GM12878 (cell line): ENCODE measurements at regions not wholly inside any gene's neighbourhood (a gene's known extent, or its start where the extent isn't known, plus 50 kb on each side); places are given as distances from the start of the nearest gene placed in this dataset.

Experiments
- ATAC-seq: fragments of 200-7000 bp; cut with Tn5 transposase; 3 replicates; pipeline ENCODE4 v1.9.1; 2020; ENCODE audit warnings: mild to moderate bottlenecking, moderate library complexity
- BruUV-seq: library from RNA; stranded (reverse); fragments of 400-500 nt; replicated peaks from 2 replicates; lab custom pipeline; 2021; lab: Mats Ljungman, UMichigan
- CTCF ChIA-PET: fragments of 300-600 bp; sonication (Branson Sonifier 250); formaldehyde crosslinking; extraction: SDS; loops from one replicate; lab custom pipeline; 2021; ENCODE audit warnings: inconsistent platforms; lab: Yijun Ruan, JAX
- POLR2A ChIA-PET: fragments of 350-600 bp; formaldehyde crosslinking; extraction: SDS; loops from one replicate; lab custom pipeline; 2021; ENCODE audit warnings: inconsistent platforms; lab: Charles Lee
- RAD21 ChIA-PET: fragments of 300-600 bp; sonication (Branson Sonifier 250); formaldehyde crosslinking; loops from one replicate; lab custom pipeline; 2023; ENCODE audit warnings: antibody characterized with exemption; ENCODE audit not compliant: unreplicated experiment; lab: Charles Lee
- SMC1A ChIA-PET: fragments of 300-600 bp; sonication (Branson Sonifier 250); formaldehyde crosslinking; loops from one replicate; lab custom pipeline; 2023; ENCODE audit not compliant: unreplicated experiment, uncharacterized antibody; lab: Charles Lee
- DNase-seq: peaks from one replicate; pipeline ENCODE4 v3.0.0-alpha.2; 2011; ENCODE audit warnings: low read depth, low spot score
- FAIRE-seq: peaks from 3 replicates; lab custom pipeline; 2011; peaks lifted over from hg19 to GRCh38; lab: Jason Lieb, UNC
- H2AFZ ChIP-seq: 2 replicates; pipeline ENCODE4 v1.6.0; 2011; ENCODE audit warnings: low read depth, low read length, control low read depth; ENCODE audit not compliant: control insufficient read depth
- H3K27ac ChIP-seq: 2 replicates; pipeline ENCODE4 v1.5.1; 2011; ENCODE audit warnings: control low read depth; ENCODE audit not compliant: control insufficient read depth, insufficient read depth
- H3K27me3 ChIP-seq, 2 experiments: replicated peaks in 1 of 2; 2 replicates each; pipeline versions ENCODE4 v1.6.0 to v1.6.1; 2011; ENCODE audit warnings: low read length in 1 of 2; ENCODE audit not compliant: control insufficient read depth in 2 of 2, insufficient read depth in 2 of 2
- H3K36me3 ChIP-seq, 2 experiments: 2 replicates each; pipeline ENCODE4 v1.5.1; 2011; ENCODE audit warnings: low read length in 1 of 2; ENCODE audit not compliant: control insufficient read depth in 2 of 2, insufficient read depth in 2 of 2
- H3K4me1 ChIP-seq: 2 replicates; pipeline ENCODE4 v1.6.1; 2011; ENCODE audit warnings: mild to moderate bottlenecking, low read length, moderate library complexity, mixed read lengths; ENCODE audit not compliant: control insufficient read depth, insufficient read depth
- H3K4me2 ChIP-seq: 2 replicates; pipeline ENCODE4 v1.6.0; 2011; ENCODE audit warnings: control low read depth; ENCODE audit not compliant: control insufficient read depth, insufficient read depth
- H3K4me3 ChIP-seq: fragments of 200-600 bp; sonication (generic); 2 replicates; pipeline ENCODE4 v1.5.1; 2016
- H3K79me2 ChIP-seq: 2 replicates; pipeline ENCODE4 v1.6.0; 2011; ENCODE audit warnings: low read length; ENCODE audit not compliant: control insufficient read depth, insufficient read depth
- H3K9ac ChIP-seq: 2 replicates; pipeline ENCODE4 v1.8.0; 2011; ENCODE audit warnings: low read length, control low read depth, mixed read lengths; ENCODE audit not compliant: control insufficient read depth, insufficient read depth
- H3K9me3 ChIP-seq: replicated peaks from 3 replicates; pipeline ENCODE4 v1.5.1; 2011; ENCODE audit warnings: mild to moderate bottlenecking, low read length; ENCODE audit not compliant: control insufficient read depth, insufficient read depth
- H4K20me1 ChIP-seq: 2 replicates; pipeline ENCODE4 v1.6.0; 2011; ENCODE audit not compliant: control insufficient read depth, insufficient read depth
- EP300 ChIP-seq, 2 experiments: fragments of 150-350 bp in 1 of 2; IDR thresholded peaks; 2 replicates each; pipeline ENCODE4 v1.6.1; 2011 to 2012; ENCODE audit warnings: low read depth in 2 of 2, low read length in 2 of 2, borderline replicate concordance in 1 of 2, improper control_type of control experiment in 1 of 2, inconsistent platforms in 1 of 2; ENCODE audit not compliant: control insufficient read depth in 1 of 2
- NR2C2 ChIP-seq: IDR thresholded peaks from 2 replicates; pipeline ENCODE4 v1.6.1; 2011; ENCODE audit warnings: borderline replicate concordance, low read depth; ENCODE audit not compliant: control insufficient read depth, insufficient read length
- SP1 ChIP-seq: IDR thresholded peaks from one replicate; pipeline ENCODE4 v1.6.1; 2011; ENCODE audit warnings: low read depth, low read length
- ZNF217 ChIP-seq: fragments of 450-650 bp; IDR thresholded peaks from 2 replicates; pipeline ENCODE4 v1.6.1; 2017; ENCODE audit warnings: antibody characterized with exemption, mild to moderate bottlenecking
- WGBS: methylation state at CpG from one replicate; pipeline ENCODE4 v1.1.6; 2016; ENCODE audit warnings: low lambda C conversion rate; ENCODE audit not compliant: insufficient replicate concordance, insufficient coverage; ENCODE audit errors: missing lambda C conversion rate; 5-methylcytosine and 5-hydroxymethylcytosine counted together
- in situ Hi-C: fragments of 300-500 bp; cut with MboI; formaldehyde crosslinking; loops from 9 replicates; pipeline ENCODE4 v1.14.3; 2018; ENCODE audit warnings: mixed read lengths
- intact Hi-C: fragments of 100-400 bp; cut with micrococcal nuclease; formaldehyde crosslinking; loops from one replicate; pipeline ENCODE4 v1.14.2; 2022; ENCODE audit not compliant: unreplicated experiment

GRCh38 chr14:53538316-53538881 is 385.3 kb upstream of the DDHD1 start:
- FAIRE-seq (no peak), DNase-seq (no peak), ATAC-seq (no peak)
- ChIA-PET CTCF (interaction anchor here (0.6 to 6.1 kb wide), 15 partner anchors 7 to 810 kb away, joined by 3 to 68 read pairs (median 3); no protein-coding TSS in a partner anchor), RAD21 (interaction anchor here (1.4 to 2.9 kb wide), 3 partner anchors 636 to 810 kb away, joined by 5 to 10 read pairs (median 6); no protein-coding TSS in a partner anchor), SMC1A (interaction anchor here (1.0 to 4.4 kb wide), 12 partner anchors 8 to 810 kb away, joined by 3 to 36 read pairs (median 5); no protein-coding TSS in a partner anchor), POLR2A (no interaction called here)
- intact Hi-C loops: loop anchor here (2.0 to 10.0 kb wide), 7 partner anchors 51 to 809 kb away; no protein-coding TSS in a partner anchor
- H2AFZ ChIP-seq: no peak overlapping the region
- H3K27ac ChIP-seq: no peak overlapping the region
- no peak overlapping the region for H3K4me3 ChIP-seq
- no peaks in the 10 kb centered on the region for H3K79me2 ChIP-seq
- no TSS peak for BruUV-seq
- H3K27me3 ChIP-seq: no peaks in the 10 kb centered on the region
- H3K4me2 ChIP-seq: no peak overlapping the region
- no peak overlapping the region for H3K9ac ChIP-seq
- TF ChIP-seq EP300 (IDR thresholded peaks at IDR 0.05; ENCODE audit: borderline replicate concordance in 1 of 2, control insufficient read depth in 1 of 2, low read depth in 2 of 2, low read length in 2 of 2) (no peak), SP1 (no peak), ZNF217 (no peak), NR2C2 (no peak)
- H4K20me1 ChIP-seq: no peaks in the 10 kb centered on the region
- no peaks in the 10 kb centered on the region for H3K9me3 ChIP-seq
- in situ Hi-C loops: loop anchor here (5.0 to 25.0 kb wide), 2 partner anchors 639 to 799 kb away; no protein-coding TSS in a partner anchor
- H3K36me3 ChIP-seq: no peaks in the 10 kb centered on the region
- 45% methylated on average over 2 of the region's 2 CpGs for WGBS
- H3K4me1 ChIP-seq: no peaks in the 10 kb centered on the region; the same call in none of the 2 replicates
